OCI-LY7 (cell line): ENCODE measurements at regions not wholly inside any gene's neighbourhood (a gene's known extent, or its start where the extent isn't known, plus 50 kb on each side); places are given as distances from the start of the nearest gene placed in this dataset.

Experiments
- BruUV-seq: library from RNA; stranded (reverse); fragments of 400-500 nt; replicated peaks from 2 replicates; lab custom pipeline; 2021; lab: Mats Ljungman, UMichigan
- CTCF ChIA-PET: fragments of 300-600 bp; sonication (Branson Sonifier 250); formaldehyde crosslinking; loops from one replicate; lab custom pipeline; 2022; ENCODE audit warnings: antibody characterized with exemption; ENCODE audit not compliant: unreplicated experiment; lab: Charles Lee
- POLR2A ChIA-PET: fragments of 300-600 bp; sonication (Branson Sonifier 250); formaldehyde crosslinking; loops from one replicate; lab custom pipeline; 2022; ENCODE audit warnings: antibody characterized with exemption; lab: Charles Lee
- DNase-seq: peaks from one replicate; pipeline ENCODE4 v3.0.0-alpha.2; 2015; ENCODE audit warnings: low spot score
- H2AFZ ChIP-seq: fragments of 200-600 bp; sonication (generic), shearing (Covaris generic); 2 replicates; pipeline ENCODE4 v1.6.1; 2014; ENCODE audit warnings: mild to moderate bottlenecking, antibody characterized with exemption, low read length, moderate library complexity
- H3K27ac ChIP-seq: fragments of 200-600 bp; sonication (generic); 2 replicates; pipeline ENCODE4 v1.5.1; 2014; ENCODE audit warnings: mixed run types, low read depth, mild to moderate bottlenecking, moderate library complexity, low read length, inconsistent platforms; ENCODE audit not compliant: poor library complexity, severe bottlenecking
- H3K36me3 ChIP-seq: fragments of 200-600 bp; sonication (generic); 2 replicates; pipeline ENCODE4 v1.6.1; 2014; ENCODE audit warnings: mild to moderate bottlenecking, antibody characterized with exemption, low read length, moderate library complexity, mixed read lengths; ENCODE audit not compliant: insufficient read depth
- H3K4me1 ChIP-seq: fragments of 200-600 bp; sonication (generic); 2 replicates; pipeline ENCODE4 v1.5.1; 2014; ENCODE audit warnings: mild to moderate bottlenecking, low read length; ENCODE audit not compliant: insufficient read depth, poor library complexity, severe bottlenecking
- H3K4me2 ChIP-seq: fragments of 200-600 bp; sonication (generic); 2 replicates; pipeline ENCODE4 v1.6.1; 2014; ENCODE audit warnings: mild to moderate bottlenecking, low read length
- H3K4me3 ChIP-seq: fragments of 200-600 bp; sonication (generic); 2 replicates; pipeline ENCODE4 v1.5.1; 2014; ENCODE audit warnings: mild to moderate bottlenecking, low read depth, low read length; ENCODE audit not compliant: poor library complexity, severe bottlenecking
- H3K79me2 ChIP-seq: fragments of 200-600 bp; sonication (generic); 2 replicates; pipeline ENCODE4 v1.6.1; 2016; ENCODE audit warnings: low read depth, mild to moderate bottlenecking, low read length, moderate library complexity, mixed read lengths; ENCODE audit not compliant: insufficient read depth
- H3K9me2 ChIP-seq: fragments of 200-600 bp; sonication (generic); 2 replicates; pipeline ENCODE4 v1.6.1; 2016; ENCODE audit warnings: mild to moderate bottlenecking, low read length, mixed read lengths; ENCODE audit not compliant: insufficient read depth
- H3K9me3 ChIP-seq: fragments of 200-600 bp; sonication (generic); 2 replicates; pipeline ENCODE4 v1.6.1; 2014; ENCODE audit warnings: mild to moderate bottlenecking, mixed run types, low read length, mixed read lengths
- H4K20me1 ChIP-seq: fragments of 200-600 bp; sonication (generic); 2 replicates; pipeline ENCODE4 v1.6.1; 2014; ENCODE audit warnings: mild to moderate bottlenecking, antibody characterized with exemption, low read length, moderate library complexity, mixed read lengths; ENCODE audit not compliant: insufficient read depth
- CTCF ChIP-seq: fragments of 200-600 bp; sonication (generic); conservative IDR thresholded peaks from 2 replicates; pipeline ENCODE4 v1.5.1; 2014; ENCODE audit warnings: mild to moderate bottlenecking, antibody characterized with exemption, low read length, moderate library complexity, mixed read lengths
- EZH2phosphoT487 ChIP-seq: fragments of 200-600 bp; sonication (generic); IDR thresholded peaks from 2 replicates; pipeline ENCODE4 v1.6.1; 2018; ENCODE audit warnings: low read depth, borderline replicate concordance, mild to moderate bottlenecking, mixed run types, antibody characterized with exemption, low read length, moderate library complexity, mixed read lengths
- intact Hi-C: fragments of 100-400 bp; cut with micrococcal nuclease; formaldehyde crosslinking; loops from one replicate; pipeline ENCODE4 v1.10.0; 2022; ENCODE audit not compliant: unreplicated experiment

GRCh38 chr3:1766384-1766783, 332.3 kb upstream of the CNTN4 start:
- H3K36me3 ChIP-seq = no peaks in the 10 kb centered on the region
- DNase-seq = no peak
- intact Hi-C loops = no loop called here
- H4K20me1 ChIP-seq = no peaks in the 10 kb centered on the region
- H3K4me1 ChIP-seq = no peaks in the 10 kb centered on the region
- no peaks in the 10 kb centered on the region for H3K79me2 ChIP-seq
- TF ChIP-seq CTCF = no peak
- TF ChIP-seq EZH2phosphoT487 = no peak
- no TSS peak for BruUV-seq
- no peak overlapping the region for H3K4me3 ChIP-seq
- H3K4me2 ChIP-seq = no peak overlapping the region
- POLR2A ChIA-PET = no interaction called here
- no peak overlapping the region for H3K27ac ChIP-seq
- H3K9me2 ChIP-seq = no peaks in the 10 kb centered on the region
- no peaks in the 10 kb centered on the region for H3K9me3 ChIP-seq
- H2AFZ ChIP-seq = no peak overlapping the region
- CTCF ChIA-PET = no interaction called here

DNA sequence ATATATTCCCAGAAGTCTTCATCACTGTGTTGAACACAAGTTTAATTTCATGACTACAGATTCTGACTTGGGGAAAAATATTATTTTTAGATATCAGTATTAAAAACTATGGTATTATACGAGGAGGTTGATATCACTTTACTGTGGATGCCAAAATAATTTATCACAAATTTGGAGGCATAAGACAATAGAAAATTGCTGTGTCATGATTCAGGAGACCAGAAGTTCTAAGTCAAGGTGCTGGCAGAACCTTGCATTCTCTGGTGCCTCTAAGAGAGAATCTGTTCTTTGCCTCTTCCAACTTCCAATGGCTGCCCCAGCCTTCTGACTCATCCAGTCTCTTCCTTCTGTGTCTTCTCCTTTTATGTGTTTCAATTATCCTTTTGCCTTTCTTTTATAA, 325.0 kb upstream of the CNTN4 start:
- no peaks in the 10 kb centered on the region for H3K9me3 ChIP-seq
- H3K4me1 ChIP-seq = no peaks in the 10 kb centered on the region
- no TSS peak for BruUV-seq
- TF ChIP-seq EZH2phosphoT487 = no peak
- TF ChIP-seq CTCF = no peak
- no peaks in the 10 kb centered on the region for H3K9me2 ChIP-seq
- ChIA-PET POLR2A (no interaction called here), CTCF (no interaction called here)
- no peaks in the 10 kb centered on the region for H4K20me1 ChIP-seq
- H3K36me3 ChIP-seq = no peaks in the 10 kb centered on the region
- DNase-seq = no peak
- no peak overlapping the region for H3K27ac ChIP-seq
- H3K79me2 ChIP-seq = no peaks in the 10 kb centered on the region
- no peak overlapping the region for H2AFZ ChIP-seq
- no peak overlapping the region for H3K4me2 ChIP-seq
- intact Hi-C loops = no loop called here
- H3K4me3 ChIP-seq = no peak overlapping the region

DNA sequence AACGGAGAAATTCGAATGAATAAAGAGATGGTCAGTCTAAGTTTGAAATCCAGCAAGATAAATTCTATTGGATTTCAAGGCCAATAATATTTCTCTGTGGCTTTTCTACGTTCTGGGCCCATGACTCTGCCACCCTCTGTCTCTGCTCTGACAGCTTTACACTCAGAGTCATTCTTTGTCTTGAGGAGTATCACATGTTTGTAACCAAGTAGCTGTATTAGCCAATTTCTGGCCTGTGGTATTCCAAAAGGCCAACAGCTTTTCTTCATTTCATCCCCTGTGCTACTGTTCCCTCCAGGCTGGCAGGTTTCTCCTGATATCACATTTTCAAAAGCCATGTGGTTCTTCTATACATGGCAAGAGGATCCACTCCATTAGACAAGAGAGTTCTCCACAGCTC, 324.1 kb upstream of the CNTN4 start:
- intact Hi-C loops = no loop called here
- H3K4me3 ChIP-seq = no peak overlapping the region
- H2AFZ ChIP-seq = no peak overlapping the region
- no peaks in the 10 kb centered on the region for H3K9me3 ChIP-seq
- H3K4me1 ChIP-seq = no peaks in the 10 kb centered on the region
- no peaks in the 10 kb centered on the region for H3K79me2 ChIP-seq
- no peak for DNase-seq
- CTCF ChIA-PET = no interaction called here
- no peak overlapping the region for H3K4me2 ChIP-seq
- no peaks in the 10 kb centered on the region for H3K9me2 ChIP-seq
- POLR2A ChIA-PET = interaction anchor here (0.6 kb wide), 1 partner anchor 89 kb away, joined by 4 read pairs; no protein-coding TSS in a partner anchor
- H3K36me3 ChIP-seq = no peaks in the 10 kb centered on the region
- TF ChIP-seq CTCF = no peak
- TF ChIP-seq EZH2phosphoT487 = no peak
- BruUV-seq = no TSS peak
- no peaks in the 10 kb centered on the region for H4K20me1 ChIP-seq
- no peak overlapping the region for H3K27ac ChIP-seq
